Fibroblast of the conjunctiva (primary cell): ENCODE measurements at regions not wholly inside any gene's neighbourhood (a gene's known extent, or its start where the extent isn't known, plus 50 kb on each side); places are given as distances from the start of the nearest gene placed in this dataset.
A peak's percentile ranks its signal among the peaks of the same experiment; 100 is the strongest.
"Not testable (repeated sequence)": the region's sequence is repeated elsewhere in the genome, so short reads cannot be mapped to it uniquely, and the experiment has no call there.

Experiments used
- DNase-seq: peaks from one replicate; pipeline ENCODE4 v3.0.0-alpha.2; 2010; ENCODE audit warnings: low read depth

DNA sequence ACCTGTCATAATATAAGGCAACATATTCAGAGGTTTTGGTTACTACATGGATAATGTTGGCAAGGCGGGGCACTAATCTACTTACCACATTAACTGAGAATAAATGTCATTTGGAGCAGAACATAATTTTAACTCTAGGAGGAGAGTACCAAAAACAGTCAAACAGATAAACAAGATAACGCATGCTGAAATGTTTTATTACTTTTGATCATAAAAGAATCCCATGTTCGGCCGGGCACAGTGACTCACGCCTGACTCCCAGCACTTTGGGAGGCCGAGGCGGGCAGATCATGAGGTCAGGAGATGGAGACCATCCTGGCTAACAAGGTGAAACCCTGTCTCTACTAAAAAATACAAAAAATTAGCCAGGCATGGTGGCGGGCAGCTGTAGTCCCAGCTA is 173.8 kb upstream of the NUDT12 start:
- not testable (repeated sequence) for DNase-seq

DNA sequence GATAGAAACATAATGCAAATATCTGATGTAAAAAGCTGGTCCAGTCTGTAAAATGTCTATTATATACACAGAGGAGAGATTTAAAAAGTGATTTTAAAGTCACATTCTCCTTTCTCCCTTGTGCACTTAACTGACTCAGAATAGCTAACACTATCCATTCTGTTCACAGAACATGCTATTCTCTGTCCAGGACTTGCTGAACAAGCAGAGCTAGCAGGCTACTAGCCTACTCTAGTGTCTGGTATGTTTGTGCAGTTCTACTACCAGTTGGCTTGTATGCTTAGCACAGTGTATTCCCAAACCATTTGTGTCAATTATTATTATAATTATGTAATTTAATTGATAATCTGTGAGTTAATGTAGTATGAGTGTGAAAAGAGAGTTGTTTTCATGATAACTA is 161.7 kb upstream of the NUDT12 start:
- no peak for DNase-seq

DNA sequence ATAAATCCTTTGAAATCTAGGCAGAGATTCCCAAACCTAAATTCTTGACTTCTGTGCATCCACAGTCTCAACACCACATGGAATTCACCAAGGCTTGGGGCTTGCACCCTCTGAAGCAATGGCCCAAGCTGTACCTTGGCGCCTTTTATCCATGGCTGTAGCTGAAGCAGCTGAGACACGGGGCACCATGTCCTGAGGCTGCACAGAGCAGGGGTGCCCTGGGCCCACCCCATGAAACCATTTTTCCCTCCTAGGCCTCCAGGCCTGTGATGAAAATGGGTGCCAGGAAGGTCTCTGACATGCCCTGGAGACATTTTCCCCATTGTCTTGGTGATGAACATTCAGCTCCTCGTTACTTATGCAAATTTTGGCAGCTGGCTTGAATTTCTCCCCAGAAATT is 158.6 kb upstream of the NUDT12 start:
- no peak for DNase-seq

DNA sequence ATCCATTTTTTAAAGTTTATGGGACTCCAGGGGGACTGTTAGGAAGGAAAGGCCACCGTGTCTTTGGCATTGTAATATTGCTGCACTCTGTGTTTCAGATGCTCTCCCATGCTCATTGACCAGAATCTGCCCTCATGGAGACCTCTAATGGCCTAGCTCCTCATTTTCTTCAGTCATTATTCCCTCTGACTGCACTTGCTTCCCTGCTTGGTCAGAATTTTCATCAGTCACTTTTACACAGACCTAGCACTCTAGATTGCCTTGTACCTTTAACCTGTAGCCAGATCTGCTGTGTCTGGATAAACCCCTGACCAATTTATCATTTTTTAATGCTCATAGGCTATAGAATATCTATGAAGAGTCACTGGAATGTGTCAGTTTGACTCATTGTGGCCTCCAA is 155.5 kb upstream of the NUDT12 start:
- DNase-seq: no peak

DNA sequence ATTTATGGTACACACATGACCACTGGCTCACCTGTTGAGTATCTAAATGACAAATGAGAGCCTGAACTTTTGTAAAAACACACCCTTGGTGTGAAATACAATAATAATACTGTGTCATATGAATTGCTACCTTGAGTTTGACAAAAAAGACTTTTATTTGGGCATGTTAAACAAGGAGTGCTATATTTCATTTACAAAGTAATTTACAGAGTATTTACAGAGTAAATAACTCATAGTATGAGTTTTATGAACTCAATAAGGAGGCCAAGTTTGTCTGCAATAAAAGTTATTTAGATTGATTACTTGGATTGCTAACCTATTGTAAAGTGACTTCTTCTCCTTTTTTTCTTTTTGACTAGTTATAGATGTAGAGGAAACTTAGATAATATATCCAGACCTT is 146.0 kb upstream of the NUDT12 start:
- no peak for DNase-seq

DNA sequence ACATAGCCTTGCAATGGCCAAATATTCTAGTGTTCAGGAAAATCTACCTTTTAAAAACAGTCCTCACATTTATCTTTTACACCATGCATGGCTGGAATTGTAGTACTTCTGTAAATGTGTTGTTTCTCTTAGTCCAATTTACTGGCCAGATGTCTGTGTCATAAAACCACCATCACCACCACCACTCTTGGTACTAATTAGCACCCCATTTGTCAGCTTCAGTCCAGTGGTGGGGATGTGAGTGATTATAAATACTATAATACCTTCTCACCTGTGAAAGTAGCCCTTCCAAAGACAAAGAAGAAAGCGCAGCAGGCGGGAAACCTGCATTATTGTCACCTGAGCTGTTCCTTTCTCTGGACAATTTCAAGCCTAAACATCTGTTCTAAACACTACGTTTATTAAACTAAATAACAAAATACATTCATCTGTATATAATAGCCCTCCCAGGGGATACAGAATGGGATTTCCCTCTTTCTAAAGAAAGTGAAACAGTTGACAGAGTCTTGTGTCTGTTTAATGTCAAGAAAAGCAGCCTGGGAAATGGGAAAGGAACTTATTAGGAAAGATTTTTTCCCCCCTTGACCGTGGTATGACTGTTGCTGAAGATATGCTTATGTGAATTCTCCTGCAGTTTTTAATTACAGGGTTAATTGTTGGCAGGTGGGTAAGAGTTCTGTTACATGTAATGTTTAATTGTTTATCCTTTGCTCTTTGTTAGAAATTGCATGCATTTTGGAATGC is 144.5 kb upstream of the NUDT12 start:
- DNase-seq: peak; percentile 8

DNA sequence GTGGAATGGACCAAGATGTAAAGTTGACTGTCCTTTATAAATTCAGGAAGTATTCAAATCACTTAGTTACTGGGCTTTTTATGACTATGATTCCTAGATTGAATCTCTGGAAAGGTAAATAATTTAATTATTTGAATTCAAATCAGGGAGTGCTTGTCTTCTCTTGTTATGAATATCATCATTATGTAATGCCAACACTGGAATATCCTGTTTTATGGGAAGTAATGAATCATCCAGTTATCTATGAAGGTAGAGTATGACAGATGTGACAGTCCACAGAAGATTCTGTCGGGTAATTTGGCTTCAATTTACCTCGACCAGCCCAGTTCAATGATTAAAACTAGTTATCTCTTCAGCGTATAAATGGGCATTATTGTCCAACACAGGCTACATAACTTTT is 141.0 kb upstream of the NUDT12 start:
- DNase-seq: no peak

DNA sequence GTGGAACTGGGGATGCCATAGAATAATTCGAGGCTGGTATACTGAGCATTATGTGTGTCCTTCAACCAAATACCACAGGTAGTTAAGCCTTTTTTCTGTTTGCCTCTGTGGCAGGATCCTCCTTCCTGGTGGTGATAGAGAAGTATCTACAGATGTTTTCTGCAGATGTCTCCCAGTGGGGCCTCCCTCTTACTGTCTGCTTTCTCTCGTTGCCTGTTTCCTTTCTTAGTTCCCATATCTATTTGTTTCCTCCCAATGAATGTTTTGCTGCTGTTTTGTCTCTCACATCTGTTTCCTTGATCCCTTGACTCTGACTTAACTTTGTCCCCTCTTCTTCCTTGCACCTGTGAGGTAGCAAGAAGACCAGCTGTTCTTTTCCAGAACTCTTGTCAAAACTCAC is 130.9 kb upstream of the NUDT12 start:
- DNase-seq: no peak

DNA sequence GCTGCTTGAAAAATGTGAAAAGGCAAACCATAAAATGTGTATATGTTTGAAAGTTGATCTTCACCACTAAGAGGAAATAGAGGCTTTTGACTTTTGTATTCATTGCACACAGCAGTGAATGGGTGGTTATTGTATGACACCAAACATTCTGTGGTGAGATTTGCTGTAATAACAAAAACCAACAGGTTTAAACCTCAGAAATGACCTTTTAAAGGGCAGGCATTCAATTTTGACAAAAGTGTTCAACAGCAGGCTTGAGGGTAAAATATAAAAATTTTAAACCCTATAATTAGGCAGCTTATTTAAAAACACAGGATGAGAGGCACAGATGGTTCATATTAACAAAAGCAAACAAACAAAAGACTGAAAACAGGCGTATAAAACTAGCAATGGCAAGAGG is 128.1 kb upstream of the NUDT12 start:
- DNase-seq: no peak

DNA sequence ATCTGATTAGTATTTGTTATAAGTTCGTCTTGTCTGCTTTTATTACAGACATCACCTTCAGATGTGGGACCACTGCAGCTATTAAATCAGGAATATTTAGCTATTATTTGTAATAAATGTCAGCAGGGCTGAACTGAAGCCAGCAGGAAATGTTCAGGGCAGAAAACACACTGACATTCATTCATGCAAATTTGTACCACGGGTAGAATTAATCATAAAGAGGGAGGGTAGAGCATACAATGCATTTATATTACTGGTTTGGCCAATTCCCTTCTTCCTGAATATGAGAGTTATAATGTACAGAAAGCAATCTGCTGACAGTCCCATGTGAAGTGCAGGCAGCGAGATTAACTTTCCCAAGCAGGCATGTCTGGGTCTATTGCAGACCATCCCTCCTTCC is 117.3 kb upstream of the NUDT12 start:
- no peak for DNase-seq

DNA sequence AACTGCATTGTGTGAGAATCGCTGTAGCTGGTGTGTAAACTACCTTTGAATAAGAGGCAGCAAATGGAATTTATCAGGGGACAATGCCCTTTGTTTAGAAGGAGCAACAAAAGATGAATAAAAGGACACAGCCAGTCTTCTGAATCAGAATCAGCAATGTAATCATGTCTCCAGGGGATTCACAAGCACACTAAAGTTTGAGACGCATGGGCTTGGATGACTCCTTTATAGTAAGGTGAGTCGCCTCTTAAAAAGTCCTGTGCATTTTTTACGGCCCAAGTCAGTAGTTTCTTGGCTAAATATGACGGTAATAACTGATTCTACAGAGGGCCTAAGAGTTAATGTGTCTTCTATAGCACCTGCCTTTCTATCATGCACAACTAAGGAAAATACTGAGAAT is 113.6 kb upstream of the NUDT12 start:
- peak; percentile 21 for DNase-seq

DNA sequence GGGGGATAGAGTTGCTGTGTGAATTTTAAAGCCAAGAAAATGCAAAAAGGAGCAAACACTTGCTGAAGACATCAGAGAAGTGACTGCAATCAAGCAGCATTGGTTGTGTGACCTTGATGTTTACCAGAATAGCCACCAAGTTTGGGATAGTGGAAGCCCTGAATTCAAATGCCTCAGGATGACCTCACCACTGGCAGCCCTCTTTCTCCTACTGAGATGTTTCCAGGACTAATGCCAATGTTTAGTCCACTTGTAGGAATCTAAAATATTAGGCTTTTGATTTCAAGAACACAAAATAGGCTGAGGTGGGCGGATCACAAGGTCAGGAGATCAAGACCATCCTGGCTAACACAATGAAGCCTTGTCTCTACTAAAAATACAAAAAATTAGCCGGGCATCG is 112.2 kb upstream of the NUDT12 start:
- DNase-seq: peak; percentile 20

DNA sequence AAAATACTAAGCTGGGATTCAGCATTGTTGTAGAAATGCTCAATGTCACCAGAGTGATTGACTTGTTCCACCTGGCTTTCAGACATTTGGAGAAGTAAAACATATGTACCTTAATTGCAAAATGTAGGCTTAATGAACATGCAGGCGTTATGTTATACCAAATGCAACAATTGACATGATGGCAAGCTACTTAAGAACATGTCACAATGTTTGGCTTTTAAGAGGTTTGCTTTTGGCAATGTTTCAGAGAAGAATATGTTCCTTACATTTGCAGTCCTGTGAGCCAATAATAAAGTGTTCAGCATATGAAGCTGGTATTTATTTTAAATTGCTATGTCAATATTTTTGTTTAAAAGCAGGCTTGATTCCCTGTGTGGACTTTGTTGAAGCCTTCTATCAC is 111.7 kb upstream of the NUDT12 start:
- no peak for DNase-seq

DNA sequence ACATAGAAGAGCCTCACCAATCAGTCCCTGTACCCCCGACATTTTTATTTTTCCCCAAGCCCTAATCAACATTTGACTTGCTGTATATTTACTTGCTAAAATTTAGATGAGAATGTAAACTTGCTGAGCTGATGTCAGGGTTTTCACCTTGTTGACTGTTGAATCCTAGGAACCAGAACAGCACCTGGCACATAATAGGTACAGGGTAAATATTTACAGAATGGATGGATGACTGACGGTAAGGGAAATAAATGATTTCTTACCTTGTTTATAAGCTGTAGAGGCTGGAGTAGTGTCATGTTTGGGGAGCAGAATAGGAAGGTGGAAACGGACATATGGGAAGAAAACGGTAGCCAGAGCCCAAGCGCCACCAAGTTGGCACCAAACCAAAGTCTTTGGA is 107.0 kb upstream of the NUDT12 start:
- no peak for DNase-seq

DNA sequence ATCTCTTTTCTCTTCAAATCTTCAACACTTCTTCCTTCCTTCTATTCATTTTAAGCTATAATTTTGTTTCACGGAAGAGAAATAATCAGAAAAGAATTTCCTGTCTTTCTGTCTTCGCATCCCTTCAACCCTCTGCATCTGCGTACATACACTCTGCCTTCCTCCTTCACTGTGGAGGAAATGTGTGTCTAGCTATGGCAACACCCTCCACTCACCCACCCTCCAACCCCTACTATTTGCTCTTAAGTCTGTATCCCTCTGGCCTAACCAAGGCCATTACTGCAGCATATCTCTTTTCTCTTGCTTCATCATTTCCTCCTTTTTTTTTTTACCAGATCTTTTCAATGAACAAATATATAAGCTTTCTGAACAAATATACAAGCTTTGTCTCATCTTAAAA is 105.7 kb upstream of the NUDT12 start:
- no peak for DNase-seq

DNA sequence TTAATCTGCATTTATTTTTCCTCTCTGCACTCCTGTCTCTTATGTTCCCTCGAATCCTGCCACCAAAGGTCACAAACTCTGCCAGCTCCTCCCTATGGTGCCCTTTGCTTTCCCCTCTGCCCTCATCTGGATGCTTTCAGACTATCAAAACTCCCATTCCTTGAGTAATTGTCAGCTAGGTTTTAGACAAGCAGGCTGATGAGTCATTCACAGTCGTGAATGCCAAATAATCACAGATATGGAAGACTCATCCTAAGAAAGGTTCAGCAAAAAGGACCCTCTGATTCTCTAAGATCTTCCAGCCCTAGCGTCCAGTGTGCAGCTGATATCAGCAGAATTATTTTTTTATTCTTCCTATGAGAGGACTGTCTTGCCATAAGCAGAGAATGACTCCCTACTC is 104.5 kb upstream of the NUDT12 start:
- DNase-seq: peak; percentile 9

DNA sequence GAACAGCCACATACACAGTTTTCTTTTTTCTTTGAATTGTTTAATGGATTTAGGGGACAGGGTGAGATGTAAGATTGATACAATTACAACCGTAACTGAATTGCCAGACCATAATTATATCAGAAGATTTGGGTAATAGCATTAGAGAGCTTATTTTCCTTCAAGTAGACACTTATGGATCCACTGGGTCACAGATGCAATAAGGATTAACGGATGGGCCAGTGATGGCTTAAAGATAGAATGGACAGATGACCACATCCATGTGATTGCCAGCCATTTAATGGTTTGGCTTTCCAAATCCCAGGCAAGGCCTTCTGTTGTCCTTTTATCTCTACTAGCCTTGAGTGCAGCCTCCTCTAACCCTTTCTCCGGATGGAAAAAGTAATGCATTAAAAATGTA is 94.7 kb upstream of the NUDT12 start:
- no peak for DNase-seq

DNA sequence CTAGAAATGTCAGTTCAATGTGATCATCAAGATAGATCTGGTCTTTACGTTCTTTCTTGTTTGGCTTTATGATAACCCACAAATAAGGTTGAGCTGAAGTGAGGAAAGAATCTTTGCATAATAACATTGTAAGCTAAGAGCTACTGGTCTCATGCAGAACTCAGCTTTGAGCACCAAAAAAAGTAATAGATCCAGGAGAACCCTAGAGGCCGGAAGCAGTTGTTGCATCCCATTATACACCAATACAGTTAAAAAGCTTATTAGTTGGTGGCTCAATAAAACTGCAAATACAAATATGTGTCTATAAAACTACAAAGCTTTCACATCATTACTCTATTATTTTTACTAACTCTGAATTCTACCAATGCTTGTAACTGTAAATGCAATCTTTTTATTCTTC is 85.5 kb upstream of the NUDT12 start:
- no peak for DNase-seq

DNA sequence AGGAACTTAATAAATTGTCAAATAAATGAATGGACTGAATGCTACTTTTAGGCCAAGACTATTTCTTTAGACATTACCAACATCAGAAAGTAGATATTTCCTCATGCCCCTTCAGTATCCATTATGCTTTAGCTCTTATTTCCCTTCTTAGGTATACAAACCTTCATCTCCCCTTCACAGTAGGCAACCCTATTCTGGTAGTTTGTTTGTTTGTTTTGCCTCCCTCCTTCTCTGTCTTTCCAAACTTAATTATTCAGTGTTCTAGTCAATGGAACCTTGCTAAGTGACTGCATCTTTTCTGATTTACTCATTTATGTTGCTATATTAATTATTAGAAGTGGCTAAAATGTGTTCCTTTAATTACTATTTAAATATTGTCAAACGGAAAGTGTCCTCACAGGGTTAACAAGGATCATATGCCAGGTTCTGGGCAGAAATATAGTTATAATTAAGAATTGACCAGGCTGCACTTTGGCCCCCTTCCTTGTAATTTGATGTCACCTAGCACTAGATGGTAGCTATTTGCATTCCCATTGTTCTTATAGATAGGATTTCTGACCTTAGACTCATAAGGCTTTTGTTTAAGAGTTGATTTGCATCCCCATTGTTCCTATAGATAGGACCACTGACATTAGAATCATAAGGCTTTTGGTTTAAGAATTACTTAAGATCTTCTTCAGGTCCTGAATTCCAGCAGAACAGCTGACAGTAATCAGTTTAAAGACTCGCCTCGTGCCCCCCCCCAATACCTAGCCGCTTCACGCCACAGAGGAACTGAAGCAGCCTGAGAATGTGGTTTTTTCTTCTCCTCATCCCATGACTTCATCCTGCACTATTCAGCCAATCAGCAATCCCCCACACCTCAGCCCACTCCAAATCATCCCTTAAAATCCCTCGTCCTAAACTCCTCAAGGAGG is 84.4 kb upstream of the NUDT12 start:
- no peak for DNase-seq

DNA sequence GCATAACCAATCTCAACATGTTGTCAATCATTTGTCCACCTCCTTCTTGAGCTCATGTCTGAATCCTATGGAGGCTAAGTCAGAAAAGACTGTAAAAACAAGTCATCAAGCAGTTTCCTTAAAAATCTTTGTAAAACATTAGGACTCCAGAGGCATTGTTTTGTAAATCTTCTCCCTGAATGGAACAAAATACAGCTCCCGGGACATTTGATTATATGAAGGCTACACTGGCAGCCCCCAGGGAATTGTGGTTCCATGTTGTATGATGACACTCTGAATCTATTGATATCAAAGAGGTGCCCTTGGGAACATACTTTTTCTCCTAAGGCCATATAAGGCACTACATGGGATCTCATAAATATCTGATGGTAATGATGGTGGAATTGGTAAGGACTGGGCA is 83.2 kb upstream of the NUDT12 start:
- DNase-seq: no peak

DNA sequence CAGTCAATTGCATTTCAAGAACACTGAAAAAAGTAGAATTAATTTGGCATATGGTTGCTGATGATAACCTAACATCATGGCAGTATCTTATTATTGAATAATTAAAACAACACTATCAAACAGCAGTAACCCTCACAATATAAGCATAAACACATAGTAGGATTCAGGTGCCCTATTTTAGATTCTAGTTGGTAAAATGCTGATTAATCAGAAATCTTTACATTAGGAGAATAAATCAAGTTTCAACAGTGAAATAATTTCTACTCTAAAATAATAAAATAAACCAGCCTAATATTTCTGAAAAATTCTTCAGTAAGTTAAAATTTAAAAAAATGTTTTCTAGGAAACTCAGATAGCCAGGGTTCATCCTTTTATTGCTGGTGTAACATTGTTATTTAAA is 76.4 kb upstream of the NUDT12 start:
- no peak for DNase-seq

DNA sequence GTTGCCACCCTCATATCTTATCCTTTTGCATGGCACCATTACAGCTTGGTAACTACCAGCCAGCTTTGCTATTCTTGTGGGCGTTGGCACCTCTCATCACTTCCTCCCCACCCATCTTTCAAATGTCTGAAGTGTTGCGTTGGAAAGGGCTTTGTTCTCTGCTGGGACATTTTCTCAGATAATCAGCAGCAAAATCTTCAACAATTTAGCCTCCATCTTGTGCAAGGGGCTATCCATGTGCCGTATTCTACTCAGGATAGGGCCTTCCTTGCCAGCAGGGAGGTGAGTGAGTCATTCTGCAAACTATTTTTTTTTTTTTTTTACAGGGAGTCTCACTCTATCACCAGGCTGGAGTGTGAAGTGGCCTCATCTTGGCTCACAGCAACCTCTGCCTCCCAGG is 62.1 kb upstream of the NUDT12 start:
- peak; percentile 51 for DNase-seq

DNA sequence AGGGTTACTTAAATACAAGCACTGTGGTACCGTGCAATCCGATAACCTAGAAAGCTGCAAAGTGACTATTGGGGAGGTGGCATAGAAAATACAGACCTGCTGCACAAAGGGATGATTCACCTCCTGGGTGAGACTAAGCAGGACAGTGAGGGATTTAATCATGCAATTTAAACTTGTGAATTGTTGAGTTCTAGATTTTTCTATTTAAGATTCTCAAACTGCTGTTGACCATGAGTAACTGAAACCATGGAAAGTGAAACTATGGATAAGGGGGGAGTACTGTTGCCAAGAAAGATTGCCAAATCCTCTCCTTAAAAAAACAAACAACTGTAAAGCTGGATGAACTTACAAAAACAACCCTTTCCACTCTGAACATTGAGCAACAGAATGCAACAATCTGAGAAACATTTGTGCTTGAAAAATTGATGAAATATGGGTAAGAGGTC is 61.5 kb upstream of the NUDT12 start:
- DNase-seq: peak; percentile 96

DNA sequence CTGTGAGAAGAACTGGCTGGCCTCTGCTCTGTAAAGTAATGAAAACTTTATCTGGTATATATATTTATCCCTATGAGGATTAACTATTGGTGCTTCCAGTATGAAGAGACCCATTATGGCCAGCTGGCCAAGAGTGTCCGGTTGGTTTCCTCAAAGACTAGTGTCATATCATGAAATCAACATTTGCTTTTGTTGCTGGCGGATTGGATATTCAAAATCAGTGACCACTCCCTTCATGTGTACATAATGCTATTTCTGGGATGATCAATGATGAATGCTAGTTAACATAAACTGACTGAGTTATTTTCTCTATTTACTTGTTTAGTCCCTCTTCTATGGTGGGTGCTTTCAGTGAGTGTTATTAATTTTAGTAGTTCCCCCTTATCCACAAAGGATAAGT is 60.8 kb upstream of the NUDT12 start:
- no peak for DNase-seq
